T47D (cell line): ENCODE measurements at regions not wholly inside any gene's neighbourhood (a gene's known extent, or its start where the extent isn't known, plus 50 kb on each side); places are given as distances from the start of the nearest gene placed in this dataset.
A peak's percentile ranks its signal among the peaks of the same experiment; 100 is the strongest.

ENCODE experiments used
- DNase-seq, 2 experiments: peaks; one replicate each; pipeline versions ENCODE4 v3.0.0 to v3.0.0-alpha.2; 2011 to 2012; ENCODE audit warnings: low read depth in 1 of 2, low spot score in 1 of 2
- JUND ChIP-seq: IDR thresholded peaks from 2 replicates; pipeline ENCODE4 v1.6.1; 2012; ENCODE audit warnings: low read depth
- in situ Hi-C: cut with HindIII; loops from 2 replicates; pipeline ENCODE4 v1.10.0; 2016; ENCODE audit warnings: low sequenced_read_pairs, low pct_unique_long_range_greater_than_20kb

DNA sequence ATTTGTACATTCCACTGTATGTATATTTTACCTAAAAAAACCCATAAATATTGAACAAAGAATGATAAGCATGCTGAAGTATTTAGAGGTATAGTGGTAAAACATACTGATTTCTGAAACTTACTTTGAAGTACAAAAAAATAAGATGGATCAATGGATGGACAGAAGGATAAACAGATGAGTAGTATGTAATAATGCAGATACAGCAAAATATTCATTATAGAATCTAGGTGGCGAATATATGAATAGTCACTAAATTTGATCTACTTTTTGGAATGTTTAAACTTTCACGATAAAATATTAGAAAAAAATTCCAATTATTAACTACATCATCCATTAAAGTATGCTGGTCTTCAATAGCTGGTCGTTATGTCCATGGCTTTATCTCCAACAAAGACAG lies 51.9 kb upstream of the GNB4 start:
- in situ Hi-C loops, result no loop called here
- no peak for DNase-seq
- TF ChIP-seq JUND, result no peak

- DNase-seq, result peak in 1 of 2 experiments; percentile 51
- TF ChIP-seq JUND, result no peak
- in situ Hi-C loops, result no loop called here
These were observed 52.4 kb upstream of the GNB4 start for GRCh38 chr3:179503640-179504039.

GRCh38 chr3:179504371-179504770 lies 53.1 kb upstream of the GNB4 start:
- in situ Hi-C loops, result no loop called here
- no peak for TF ChIP-seq JUND
- DNase-seq, result no peak

GRCh38 chr3:179505534-179505933 lies 54.3 kb upstream of the GNB4 start:
- DNase-seq, result no peak
- in situ Hi-C loops, result no loop called here
- TF ChIP-seq JUND, result no peak

DNA sequence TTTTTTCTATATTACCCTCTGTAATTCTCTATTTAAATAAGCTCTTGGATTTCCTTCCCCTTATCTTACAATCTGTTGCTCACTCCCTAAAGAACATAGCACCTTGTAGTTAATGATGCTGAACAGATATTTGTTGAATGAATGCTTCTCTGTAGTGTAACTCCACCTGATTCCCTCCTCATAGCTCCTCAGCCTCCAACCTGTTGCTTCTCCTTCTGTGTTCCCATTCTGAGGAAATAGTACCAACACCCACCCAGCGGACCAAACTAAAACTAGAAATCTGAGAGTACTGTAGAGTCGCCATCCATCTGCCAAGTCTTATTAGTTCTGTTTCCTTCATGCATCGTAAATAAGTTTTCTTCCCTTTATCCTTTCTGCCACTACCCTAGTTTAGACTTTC lies 55.5 kb upstream of the GNB4 start:
- in situ Hi-C loops, result no loop called here
- no peak for DNase-seq
- TF ChIP-seq JUND, result no peak

DNA sequence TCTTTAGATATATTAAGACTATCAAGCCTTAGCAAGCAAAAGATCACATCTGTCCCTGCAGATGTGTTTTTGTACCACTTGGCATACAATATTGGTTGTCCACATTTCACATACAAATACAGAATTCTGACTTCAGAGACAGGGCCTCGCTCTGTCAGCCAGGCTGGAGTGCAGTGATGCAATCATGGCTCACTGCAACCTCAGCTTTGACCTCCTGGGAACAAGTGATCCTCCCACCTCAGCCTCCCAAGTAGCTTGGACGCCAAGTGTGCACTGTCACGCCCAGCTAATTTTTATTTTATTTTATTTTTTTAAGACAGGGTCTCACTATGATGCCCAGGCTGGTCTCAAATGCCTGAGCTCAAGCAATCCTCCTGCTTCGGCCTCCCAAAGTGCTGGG lies 53.0 kb upstream of the ACTL6A start:
- TF ChIP-seq JUND, result no peak
- in situ Hi-C loops, result no loop called here
- DNase-seq, result no peak

DNA sequence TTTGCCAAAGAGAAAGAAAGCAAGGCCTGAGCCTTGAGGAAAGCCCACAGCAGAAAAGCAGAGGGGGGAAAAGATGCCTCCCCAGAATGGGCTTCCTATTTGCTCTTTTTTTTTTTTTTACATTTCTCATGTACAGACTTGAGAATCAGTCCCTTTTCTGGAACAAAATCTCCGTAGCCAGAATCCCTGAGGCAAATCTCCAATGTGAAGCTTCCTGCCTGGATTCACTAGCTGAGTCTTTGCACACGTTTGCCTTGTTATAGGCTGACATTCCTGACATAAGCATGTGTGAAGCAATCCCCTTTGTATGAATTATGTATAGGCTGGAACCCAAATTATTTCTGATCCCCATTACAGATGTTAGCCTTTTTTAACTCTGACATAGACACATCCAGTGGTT lies 52.2 kb upstream of the ACTL6A start:
- in situ Hi-C loops, result no loop called here
- no peak for DNase-seq
- TF ChIP-seq JUND, result no peak

DNA sequence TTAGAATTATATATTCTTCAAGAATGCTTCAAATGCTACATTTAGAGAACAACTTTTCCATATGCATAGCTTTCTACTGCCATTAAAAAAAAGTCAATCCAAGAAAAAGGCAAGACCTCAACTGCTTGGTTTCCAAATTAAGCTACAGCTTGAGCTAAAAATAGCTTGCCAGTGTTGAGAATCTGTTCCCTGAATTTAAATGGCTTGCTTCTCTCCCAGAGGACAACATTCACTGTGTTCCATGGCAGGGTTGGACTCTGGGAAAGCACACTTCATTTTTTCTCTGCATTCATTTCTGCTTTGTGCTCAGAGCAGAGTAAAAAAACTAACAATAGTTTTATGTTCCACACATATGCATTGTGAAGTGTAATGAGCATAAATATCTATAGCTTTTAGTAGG lies 50.3 kb upstream of the ACTL6A start:
- in situ Hi-C loops, result no loop called here
- no peak for DNase-seq
- no peak for TF ChIP-seq JUND
